PC-3 (cell line): ENCODE measurements at regions not wholly inside any gene's neighbourhood (a gene's known extent, or its start where the extent isn't known, plus 50 kb on each side); places are given as distances from the start of the nearest gene placed in this dataset.
"Not testable (repeated sequence)": the region's sequence is repeated elsewhere in the genome, so short reads cannot be mapped to it uniquely, and the experiment has no call there.

ENCODE experiments used
- EZH2 ChIP-seq: fragments of 300-600 bp; sonication (generic); IDR thresholded peaks from one replicate; pipeline ENCODE4 v1.6.1; 2017; ENCODE audit warnings: antibody characterized with exemption, mild to moderate bottlenecking, low read length; ENCODE audit not compliant: unreplicated experiment
- EZH2phosphoT487 ChIP-seq: fragments of 300-600 bp; sonication (generic); IDR thresholded peaks from 2 replicates; pipeline ENCODE4 v1.6.1; 2018; ENCODE audit warnings: mild to moderate bottlenecking, antibody characterized with exemption, low read length, borderline replicate concordance
- TF ChIP-seq, protein P1 (sequence below): fragments of 300-600 bp; sonication (generic); conservative IDR thresholded peaks from 2 replicates; pipeline ENCODE4 v1.5.1; 2017; ENCODE audit warnings: antibody characterized with exemption, low read depth, mild to moderate bottlenecking, low read length

DNA sequence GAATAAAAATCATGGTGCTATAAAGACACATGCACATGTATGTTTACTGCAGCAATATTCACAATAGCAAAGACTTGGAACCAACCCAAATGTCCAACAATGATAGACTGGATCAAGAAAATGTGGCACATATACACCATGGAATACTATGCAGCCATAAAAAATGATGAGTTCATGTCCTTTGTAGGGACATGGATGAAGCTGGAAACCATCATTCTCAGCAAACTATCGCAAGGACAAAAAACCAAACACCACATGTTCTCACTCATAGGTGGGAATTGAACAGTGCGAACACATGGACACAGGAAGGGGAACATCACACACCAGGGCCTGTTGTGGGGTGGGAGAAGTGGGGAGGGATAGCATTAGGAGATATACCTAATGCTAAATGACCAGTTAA, 185.9 kb downstream of the TPBG start:
- TF ChIP-seq, protein P1, sequence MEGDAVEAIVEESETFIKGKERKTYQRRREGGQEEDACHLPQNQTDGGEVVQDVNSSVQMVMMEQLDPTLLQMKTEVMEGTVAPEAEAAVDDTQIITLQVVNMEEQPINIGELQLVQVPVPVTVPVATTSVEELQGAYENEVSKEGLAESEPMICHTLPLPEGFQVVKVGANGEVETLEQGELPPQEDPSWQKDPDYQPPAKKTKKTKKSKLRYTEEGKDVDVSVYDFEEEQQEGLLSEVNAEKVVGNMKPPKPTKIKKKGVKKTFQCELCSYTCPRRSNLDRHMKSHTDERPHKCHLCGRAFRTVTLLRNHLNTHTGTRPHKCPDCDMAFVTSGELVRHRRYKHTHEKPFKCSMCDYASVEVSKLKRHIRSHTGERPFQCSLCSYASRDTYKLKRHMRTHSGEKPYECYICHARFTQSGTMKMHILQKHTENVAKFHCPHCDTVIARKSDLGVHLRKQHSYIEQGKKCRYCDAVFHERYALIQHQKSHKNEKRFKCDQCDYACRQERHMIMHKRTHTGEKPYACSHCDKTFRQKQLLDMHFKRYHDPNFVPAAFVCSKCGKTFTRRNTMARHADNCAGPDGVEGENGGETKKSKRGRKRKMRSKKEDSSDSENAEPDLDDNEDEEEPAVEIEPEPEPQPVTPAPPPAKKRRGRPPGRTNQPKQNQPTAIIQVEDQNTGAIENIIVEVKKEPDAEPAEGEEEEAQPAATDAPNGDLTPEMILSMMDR: not testable (repeated sequence)
- not testable (repeated sequence) for TF ChIP-seq EZH2, EZH2phosphoT487
